ENCODE measurements at regions not wholly inside any gene's neighbourhood (a gene's known extent, or its start where the extent isn't known, plus 50 kb on each side); places are given as distances from the start of the nearest gene placed in this dataset.

DNA sequence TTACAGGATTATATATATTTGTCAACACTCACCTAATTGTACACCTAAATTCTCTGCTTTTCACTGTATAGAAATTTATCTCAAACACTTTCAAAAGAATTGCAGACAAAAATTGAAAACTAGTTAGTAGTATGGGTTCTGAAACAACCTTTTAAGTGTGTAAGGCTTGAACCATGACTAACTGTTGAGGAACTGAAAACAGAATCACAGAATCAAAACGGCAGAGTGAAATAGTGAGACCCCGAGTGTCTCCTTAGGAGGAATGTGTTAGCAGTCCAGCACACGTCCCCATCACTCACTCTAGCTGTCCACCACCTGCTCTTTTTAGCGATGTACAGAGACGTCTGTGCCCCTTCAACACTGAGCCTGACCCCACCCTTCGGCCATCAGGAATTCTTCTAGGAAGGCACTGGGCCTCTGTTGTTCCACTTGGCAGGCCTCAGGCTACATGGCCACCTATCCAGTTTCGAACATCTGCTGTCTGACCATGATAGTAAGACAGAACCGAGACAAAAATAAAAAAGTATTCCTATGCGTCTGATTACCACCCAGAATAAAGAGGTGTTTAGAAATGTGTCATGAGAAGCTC lies 227.4 kb downstream of the C6orf118 start:
- H3K9me3 Mint-ChIP-seq, result peaks cover 11% of the 10 kb centered on the region

DNA sequence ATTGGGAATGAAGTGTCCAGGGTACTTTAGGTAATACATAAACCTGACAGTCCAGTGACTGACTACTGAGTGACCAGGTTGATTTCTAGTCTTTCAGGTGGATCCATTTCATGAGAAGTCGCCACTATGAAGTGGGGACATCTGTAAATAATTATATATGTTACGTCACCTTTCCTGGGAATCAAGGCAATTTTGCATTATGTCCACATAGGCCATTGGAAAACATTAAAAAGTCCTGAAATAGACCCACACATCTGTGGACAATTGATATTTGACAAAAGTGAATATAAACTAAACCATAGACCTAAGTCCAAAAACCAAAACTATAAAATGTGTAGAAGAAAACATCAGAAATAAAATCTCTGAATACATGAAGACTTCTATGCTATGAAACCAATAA lies 231.5 kb downstream of the C6orf118 start:
- Mint-ChIP-seq H3K9me3 (no peaks in the 10 kb centered on the region), H3K27me3 (no peaks in the 10 kb centered on the region)

More for the DNA sequence above, 227.4 kb downstream of the C6orf118 start:
- Mint-ChIP-seq H3K27me3 (no peaks in the 10 kb centered on the region), H3K4me3 (no peak overlapping the region), H3K36me3 (ENCODE audit: low read depth) (no peaks in the 10 kb centered on the region), H3K27ac (no peak overlapping the region), H3K4me1 (ENCODE audit: low read depth) (no peaks in the 10 kb centered on the region)

GRCh38 chr6:165071906-165072305 lies 237.5 kb downstream of the C6orf118 start:
- no peaks in the 10 kb centered on the region for H3K27me3 Mint-ChIP-seq
- no peaks in the 10 kb centered on the region for H3K4me1 Mint-ChIP-seq (ENCODE audit: low read depth)
- H3K9me3 Mint-ChIP-seq, result peaks cover 6% of the 10 kb centered on the region
- H3K4me3 Mint-ChIP-seq, result no peak overlapping the region
- no peak overlapping the region for H3K27ac Mint-ChIP-seq
- H3K36me3 Mint-ChIP-seq (ENCODE audit: low read depth), result no peaks in the 10 kb centered on the region

More for the DNA sequence above, 231.5 kb downstream of the C6orf118 start:
- no peaks in the 10 kb centered on the region for H3K4me1 Mint-ChIP-seq (ENCODE audit: low read depth)
- no peak overlapping the region for H3K4me3 Mint-ChIP-seq
- H3K27ac Mint-ChIP-seq, result no peak overlapping the region
- no peaks in the 10 kb centered on the region for H3K36me3 Mint-ChIP-seq (ENCODE audit: low read depth)

- H3K4me1 Mint-ChIP-seq (ENCODE audit: low read depth), result no peaks in the 10 kb centered on the region
- no peaks in the 10 kb centered on the region for H3K27me3 Mint-ChIP-seq
- H3K36me3 Mint-ChIP-seq (ENCODE audit: low read depth), result no peaks in the 10 kb centered on the region
- H3K27ac Mint-ChIP-seq, result no peak overlapping the region
- H3K4me3 Mint-ChIP-seq, result no peak overlapping the region
- H3K9me3 Mint-ChIP-seq, result peaks cover 22% of the 10 kb centered on the region
Observed at GRCh38 chr6:165060720-165061119, 248.7 kb downstream of the C6orf118 start.

- Mint-ChIP-seq H3K36me3 (ENCODE audit: low read depth) (no peaks in the 10 kb centered on the region), H3K27me3 (no peaks in the 10 kb centered on the region), H3K27ac (no peak overlapping the region), H3K4me3 (no peak overlapping the region), H3K9me3 (peaks cover 16% of the 10 kb centered on the region), H3K4me1 (ENCODE audit: low read depth) (no peaks in the 10 kb centered on the region)
Observed at GRCh38 chr6:165059032-165059431, 250.4 kb downstream of the C6orf118 start.

DNA sequence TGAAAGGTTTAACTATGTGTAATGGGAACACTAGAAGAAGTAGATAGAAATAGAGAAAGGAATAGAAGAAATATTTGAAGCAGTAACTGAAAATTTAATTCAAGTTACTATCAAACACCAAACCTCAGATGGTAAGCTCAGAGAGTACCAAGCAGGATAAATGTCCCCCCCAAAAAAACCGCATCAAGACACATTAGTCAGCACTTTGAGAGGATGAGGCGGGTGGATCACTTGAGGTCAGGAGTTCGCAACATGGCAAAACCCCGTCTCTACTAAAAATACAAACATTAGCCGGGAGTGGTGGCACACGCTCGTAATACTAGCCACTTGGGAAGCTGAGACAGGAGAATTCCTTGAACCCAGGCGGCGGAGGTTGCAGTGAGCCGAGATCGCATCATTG lies 253.1 kb downstream of the C6orf118 start:
- Mint-ChIP-seq H3K27me3 (no peaks in the 10 kb centered on the region), H3K4me3 (no peak overlapping the region), H3K4me1 (ENCODE audit: low read depth) (no peaks in the 10 kb centered on the region), H3K9me3 (peaks cover 11% of the 10 kb centered on the region), H3K36me3 (ENCODE audit: low read depth) (no peaks in the 10 kb centered on the region), H3K27ac (no peak overlapping the region)

- Mint-ChIP-seq H3K27me3 (no peaks in the 10 kb centered on the region), H3K27ac (no peak overlapping the region), H3K9me3 (peaks cover 11% of the 10 kb centered on the region), H3K36me3 (ENCODE audit: low read depth) (no peaks in the 10 kb centered on the region), H3K4me1 (ENCODE audit: low read depth) (no peaks in the 10 kb centered on the region), H3K4me3 (no peak overlapping the region)
Observed at GRCh38 chr6:165055231-165055630, 254.2 kb downstream of the C6orf118 start.

GRCh38 chr6:165052561-165053480 lies 256.6 kb downstream of the C6orf118 start:
- Mint-ChIP-seq H3K27me3 (no peaks in the 10 kb centered on the region), H3K36me3 (ENCODE audit: low read depth) (no peaks in the 10 kb centered on the region), H3K27ac (no peak overlapping the region), H3K9me3 (peaks cover 11% of the 10 kb centered on the region), H3K4me3 (no peak overlapping the region), H3K4me1 (ENCODE audit: low read depth) (no peaks in the 10 kb centered on the region)

- Mint-ChIP-seq H3K4me1 (ENCODE audit: low read depth) (no peaks in the 10 kb centered on the region), H3K27me3 (no peaks in the 10 kb centered on the region), H3K4me3 (no peak overlapping the region), H3K27ac (no peak overlapping the region), H3K9me3 (peaks cover 9% of the 10 kb centered on the region), H3K36me3 (ENCODE audit: low read depth) (no peaks in the 10 kb centered on the region)
Observed at GRCh38 chr6:165049362-165049761, 260.0 kb downstream of the C6orf118 start.

DNA sequence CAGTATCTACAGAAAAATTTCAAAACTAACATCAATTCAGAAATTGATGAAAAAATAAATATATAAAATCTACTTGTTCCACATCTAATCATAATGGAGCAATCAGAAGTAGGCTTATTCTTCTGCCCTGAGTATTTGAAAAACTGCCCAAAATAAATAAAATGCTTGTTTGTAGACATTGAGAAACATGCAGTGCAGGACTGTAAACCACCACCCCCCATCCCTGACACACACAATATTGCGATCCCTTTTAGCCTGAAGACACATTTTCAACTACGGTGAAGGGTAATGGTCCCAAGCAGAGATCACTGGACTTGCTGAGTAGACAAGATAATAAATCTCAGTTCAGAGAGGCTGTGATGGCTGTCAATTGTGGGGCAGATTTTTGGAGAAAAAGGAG lies 261.5 kb downstream of the C6orf118 start:
- no peak overlapping the region for H3K4me3 Mint-ChIP-seq
- no peak overlapping the region for H3K27ac Mint-ChIP-seq
- peaks cover 12% of the 10 kb centered on the region for H3K9me3 Mint-ChIP-seq
- H3K36me3 Mint-ChIP-seq (ENCODE audit: low read depth), result no peaks in the 10 kb centered on the region
- no peaks in the 10 kb centered on the region for H3K27me3 Mint-ChIP-seq
- no peaks in the 10 kb centered on the region for H3K4me1 Mint-ChIP-seq (ENCODE audit: low read depth)

GRCh38 chr6:165045631-165046030 lies 263.8 kb downstream of the C6orf118 start:
- H3K36me3 Mint-ChIP-seq (ENCODE audit: low read depth), result no peaks in the 10 kb centered on the region
- H3K27ac Mint-ChIP-seq, result no peak overlapping the region
- no peaks in the 10 kb centered on the region for H3K4me1 Mint-ChIP-seq (ENCODE audit: low read depth)
- no peak overlapping the region for H3K4me3 Mint-ChIP-seq
- no peaks in the 10 kb centered on the region for H3K27me3 Mint-ChIP-seq
- peaks cover 8% of the 10 kb centered on the region for H3K9me3 Mint-ChIP-seq

DNA sequence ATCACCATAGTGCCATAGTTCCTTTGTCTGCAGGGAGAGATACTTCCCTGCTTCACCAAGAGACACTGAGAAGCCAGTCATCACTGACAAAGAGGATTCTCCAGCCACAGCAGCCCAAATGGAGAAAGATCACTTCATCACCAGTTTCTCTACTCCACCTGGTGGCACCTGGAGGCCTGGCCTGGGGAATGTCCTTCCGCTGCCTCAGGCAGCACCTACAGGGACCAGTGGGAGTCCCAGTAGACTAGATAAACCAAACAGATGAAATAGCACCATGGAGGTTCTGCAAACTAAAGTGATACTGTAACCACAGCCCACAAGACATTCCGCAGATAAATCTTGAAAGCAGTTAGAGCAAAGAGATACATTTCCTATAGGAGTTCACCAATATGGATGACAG lies 266.5 kb downstream of the C6orf118 start:
- H3K27ac Mint-ChIP-seq, result no peak overlapping the region
- peaks cover 13% of the 10 kb centered on the region for H3K9me3 Mint-ChIP-seq
- no peaks in the 10 kb centered on the region for H3K4me1 Mint-ChIP-seq (ENCODE audit: low read depth)
- H3K27me3 Mint-ChIP-seq, result no peaks in the 10 kb centered on the region
- H3K36me3 Mint-ChIP-seq (ENCODE audit: low read depth), result no peaks in the 10 kb centered on the region
- H3K4me3 Mint-ChIP-seq, result no peak overlapping the region

DNA sequence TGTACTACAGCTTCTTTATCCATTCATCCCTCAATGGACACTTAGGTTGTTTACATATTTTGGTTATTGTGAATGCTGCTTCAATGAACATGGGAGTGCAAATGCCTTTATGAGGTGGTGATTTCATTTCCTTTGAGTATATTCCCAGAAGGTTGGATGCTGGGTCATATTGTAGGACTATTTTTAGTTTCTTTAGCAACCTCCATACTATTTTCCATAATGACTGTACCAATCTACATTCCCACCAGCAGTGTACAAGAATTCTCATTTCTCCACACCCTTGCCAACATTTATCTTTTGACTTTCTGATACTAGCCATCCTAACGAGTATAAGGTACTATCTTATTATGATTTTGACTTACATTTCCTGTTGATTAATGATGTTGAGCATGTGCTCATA lies 269.0 kb downstream of the C6orf118 start:
- no peaks in the 10 kb centered on the region for H3K27me3 Mint-ChIP-seq
- no peak overlapping the region for H3K4me3 Mint-ChIP-seq
- H3K4me1 Mint-ChIP-seq (ENCODE audit: low read depth), result no peaks in the 10 kb centered on the region
- no peak overlapping the region for H3K27ac Mint-ChIP-seq
- peaks cover 8% of the 10 kb centered on the region for H3K9me3 Mint-ChIP-seq
- no peaks in the 10 kb centered on the region for H3K36me3 Mint-ChIP-seq (ENCODE audit: low read depth)

- Mint-ChIP-seq H3K27me3 (no peaks in the 10 kb centered on the region), H3K36me3 (ENCODE audit: low read depth) (no peaks in the 10 kb centered on the region), H3K4me3 (no peak overlapping the region), H3K4me1 (ENCODE audit: low read depth) (no peaks in the 10 kb centered on the region), H3K9me3 (peaks cover 9% of the 10 kb centered on the region), H3K27ac (no peak overlapping the region)
Observed at GRCh38 chr6:165034271-165034741, 275.1 kb downstream of the C6orf118 start.

GRCh38 chr6:165031502-165031901 lies 277.9 kb downstream of the C6orf118 start:
- H3K4me3 Mint-ChIP-seq, result no peak overlapping the region
- no peak overlapping the region for H3K27ac Mint-ChIP-seq

More at GRCh38 chr6:165031502-165031901, 277.9 kb downstream of the C6orf118 start:
- Mint-ChIP-seq H3K27me3 (no peaks in the 10 kb centered on the region), H3K9me3 (peaks cover 4% of the 10 kb centered on the region), H3K4me1 (ENCODE audit: low read depth) (no peaks in the 10 kb centered on the region), H3K36me3 (ENCODE audit: low read depth) (no peaks in the 10 kb centered on the region)

Data from stimulated activated naive CD8-positive, alpha-beta T cell treated with anti-CD3 and anti-CD28 coated beads, Interleukin-15, Interleukin-2, amounts not matched to agents 100 ng/mL and 50 ng/mL, for 24 hours (primary cell).